Iris pigment epithelial cell (primary cell): ENCODE measurements at regions not wholly inside any gene's neighbourhood (a gene's known extent, or its start where the extent isn't known, plus 50 kb on each side); places are given as distances from the start of the nearest gene placed in this dataset.

Experiments used
- DNase-seq: peaks from one replicate; pipeline ENCODE4 v3.0.0-alpha.2; 2011; ENCODE audit warnings: low read depth

GRCh38 chr1:181858135-181858534 is 203.4 kb downstream of the ZNF648 start:
- no peak for DNase-seq
